Head of caudate nucleus (tissue), 42 donors: ENCODE measurements at regions not wholly inside any gene's neighbourhood (a gene's known extent, or its start where the extent isn't known, plus 50 kb on each side); places are given as distances from the start of the nearest gene placed in this dataset.
"Not testable (repeated sequence)": the region's sequence is repeated elsewhere in the genome, so short reads cannot be mapped to it uniquely, and the experiment has no call there.

Source experiments
- DNase-seq, 42 donors: peaks; one replicate each; pipeline versions ENCODE4 v3.0.0 to v3.0.0-alpha.2; 2020 to 2021; ENCODE audit warnings: mixed read lengths in 7 of 42
- intact Hi-C: fragments of 100-400 bp; cut with DNase I; formaldehyde crosslinking; loops from one replicate; pipeline ENCODE4 v1.15.0; 2022

GRCh38 chr5:25764733-25765132, 1120.0 kb upstream of the CDH10 start:
- DNase-seq: no peak
- intact Hi-C loops: no loop called here

- intact Hi-C loops: no loop called here
These were observed 1119.0 kb upstream of the CDH10 start for GRCh38 chr5:25763781-25764180.

GRCh38 chr5:25754895-25755294, 1110.1 kb upstream of the CDH10 start:
- intact Hi-C loops: no loop called here

More at GRCh38 chr5:25763781-25764180, 1119.0 kb upstream of the CDH10 start:
- no peak for DNase-seq

GRCh38 chr5:25744908-25745307, 1100.1 kb upstream of the CDH10 start:
- intact Hi-C loops: no loop called here
- DNase-seq: no peak

More at GRCh38 chr5:25754895-25755294, 1110.1 kb upstream of the CDH10 start:
- DNase-seq: no peak

- intact Hi-C loops: no loop called here
- DNase-seq: no peak
These were observed 1071.9 kb upstream of the CDH10 start for GRCh38 chr5:25716680-25717079.

- no peak for DNase-seq
- intact Hi-C loops: no loop called here
These were observed 1068.5 kb upstream of the CDH10 start for GRCh38 chr5:25713259-25713658.

GRCh38 chr5:25707093-25707492, 1062.3 kb upstream of the CDH10 start:
- intact Hi-C loops: no loop called here
- no peak for DNase-seq

GRCh38 chr5:25701936-25702335, 1057.2 kb upstream of the CDH10 start:
- intact Hi-C loops: no loop called here

GRCh38 chr5:25694801-25695200, 1050.0 kb upstream of the CDH10 start:
- DNase-seq: no peak

More at GRCh38 chr5:25701936-25702335, 1057.2 kb upstream of the CDH10 start:
- no peak for DNase-seq

GRCh38 chr5:25688156-25688555, 1043.4 kb upstream of the CDH10 start:
- intact Hi-C loops: no loop called here
- DNase-seq: no peak

More at GRCh38 chr5:25694801-25695200, 1050.0 kb upstream of the CDH10 start:
- intact Hi-C loops: no loop called here

GRCh38 chr5:25669645-25670401, 1025.0 kb upstream of the CDH10 start:
- intact Hi-C loops: no loop called here

GRCh38 chr5:25662610-25663009, 1017.8 kb upstream of the CDH10 start:
- intact Hi-C loops: no loop called here
- no peak for DNase-seq

More at GRCh38 chr5:25669645-25670401, 1025.0 kb upstream of the CDH10 start:
- DNase-seq: no peak

GRCh38 chr5:25650316-25650715, 1005.5 kb upstream of the CDH10 start:
- DNase-seq, intact Hi-C loops: not testable (repeated sequence)

- DNase-seq: no peak
- intact Hi-C loops: no loop called here
These were observed 1005.0 kb upstream of the CDH10 start for GRCh38 chr5:25649628-25650265.

- intact Hi-C loops: no loop called here
These were observed 1001.9 kb upstream of the CDH10 start for GRCh38 chr5:25646421-25647341.

GRCh38 chr5:25641124-25641523, 996.3 kb upstream of the CDH10 start:
- intact Hi-C loops: no loop called here
- no peak for DNase-seq

More at GRCh38 chr5:25646421-25647341, 1001.9 kb upstream of the CDH10 start:
- no peak for DNase-seq

GRCh38 chr5:25619273-25619672, 974.5 kb upstream of the CDH10 start:
- intact Hi-C loops: no loop called here
- DNase-seq: no peak

- intact Hi-C loops: no loop called here
- no peak for DNase-seq
These were observed 974.0 kb upstream of the CDH10 start for GRCh38 chr5:25618821-25619220.

GRCh38 chr5:25614466-25614865, 969.7 kb upstream of the CDH10 start:
- intact Hi-C loops: no loop called here
- no peak for DNase-seq

GRCh38 chr5:25604681-25605080, 959.9 kb upstream of the CDH10 start:
- intact Hi-C loops: no loop called here
- DNase-seq: no peak
